PC-9 (cell line): ENCODE measurements at regions not wholly inside any gene's neighbourhood (a gene's known extent, or its start where the extent isn't known, plus 50 kb on each side); places are given as distances from the start of the nearest gene placed in this dataset.

ENCODE experiments used
- BruUV-seq: library from RNA; stranded (reverse); fragments of 400-500 nt; replicated peaks from 2 replicates; lab custom pipeline; 2021; lab: Mats Ljungman, UMichigan
- CTCF ChIA-PET: fragments of 300-600 bp; sonication (Branson Sonifier 250); formaldehyde crosslinking; loops from one replicate; lab custom pipeline; 2022; ENCODE audit warnings: antibody characterized with exemption; lab: Charles Lee
- POLR2A ChIA-PET: fragments of 300-600 bp; sonication (Branson Sonifier 250); formaldehyde crosslinking; loops from one replicate; lab custom pipeline; 2022; ENCODE audit warnings: antibody characterized with exemption; ENCODE audit not compliant: unreplicated experiment; lab: Charles Lee
- DNase-seq, 2 experiments: peaks; one replicate each; pipeline versions ENCODE4 v3.0.0 to v3.0.0-alpha.2; 2015 to 2022; ENCODE audit warnings: mixed read lengths in 1 of 2
- H2AFZ ChIP-seq: fragments of 200-600 bp; sonication (generic); 2 replicates; pipeline ENCODE4 v1.8.1; 2017; ENCODE audit warnings: antibody characterized with exemption
- H3F3A ChIP-seq: fragments of 200-600 bp; sonication (generic); 2 replicates; pipeline ENCODE4 v1.8.1; 2017; ENCODE audit warnings: antibody characterized with exemption, mild to moderate bottlenecking, low read depth; ENCODE audit not compliant: insufficient read depth
- H3K27ac ChIP-seq: fragments of 200-600 bp; sonication (generic); 2 replicates; pipeline ENCODE4 v1.6.1; 2016; ENCODE audit warnings: mixed run types
- H3K27me3 ChIP-seq: fragments of 200-600 bp; sonication (generic); 2 replicates; pipeline ENCODE4 v1.6.1; 2016; ENCODE audit warnings: low read depth, mixed run types; ENCODE audit not compliant: insufficient read depth
- H3K36me3 ChIP-seq: fragments of 200-600 bp; sonication (generic); 2 replicates; pipeline ENCODE4 v1.6.1; 2016; ENCODE audit warnings: low read depth, mixed run types
- H3K4me1 ChIP-seq: fragments of 200-600 bp; sonication (generic); replicated peaks from 2 replicates; pipeline ENCODE4 v1.6.1; 2016; ENCODE audit warnings: mixed run types; ENCODE audit not compliant: insufficient read depth
- H3K4me2 ChIP-seq: fragments of 200-600 bp; sonication (generic); 2 replicates; pipeline ENCODE4 v1.6.1; 2017; ENCODE audit warnings: mixed run types
- H3K4me3 ChIP-seq: fragments of 200-600 bp; sonication (generic); 2 replicates; pipeline ENCODE4 v1.6.1; 2016; ENCODE audit warnings: mixed run types
- H3K79me2 ChIP-seq: fragments of 200-600 bp; sonication (generic); 2 replicates; pipeline ENCODE4 v1.6.1; 2017; ENCODE audit warnings: low read depth, mixed run types
- H3K9me2 ChIP-seq: fragments of 200-600 bp; sonication (generic); 2 replicates; pipeline ENCODE4 v1.8.1; 2017; ENCODE audit warnings: mild to moderate bottlenecking; ENCODE audit not compliant: insufficient read depth
- H3K9me3 ChIP-seq: fragments of 200-600 bp; sonication (generic); 2 replicates; pipeline ENCODE4 v1.8.1; 2016; ENCODE audit warnings: low read depth; ENCODE audit not compliant: insufficient read depth
- H4K20me1 ChIP-seq: fragments of 200-600 bp; sonication (generic); 2 replicates; pipeline ENCODE4 v1.8.1; 2017; ENCODE audit not compliant: insufficient read depth
- EZH2 ChIP-seq: fragments of 200-600 bp; sonication (generic); IDR thresholded peaks from 2 replicates; pipeline ENCODE4 v1.8.0; 2017; ENCODE audit warnings: antibody characterized with exemption, low read depth
- intact Hi-C: fragments of 100-400 bp; cut with micrococcal nuclease; formaldehyde crosslinking; loops from one replicate; pipeline ENCODE4 v1.10.0; 2022; ENCODE audit not compliant: unreplicated experiment
- TF ChIP-seq, protein P1 (sequence below): fragments of 200-600 bp; sonication (generic); conservative IDR thresholded peaks from 2 replicates; pipeline ENCODE4 v1.6.1; 2017; ENCODE audit warnings: mixed run types, antibody characterized with exemption, mild to moderate bottlenecking, moderate library complexity

DNA sequence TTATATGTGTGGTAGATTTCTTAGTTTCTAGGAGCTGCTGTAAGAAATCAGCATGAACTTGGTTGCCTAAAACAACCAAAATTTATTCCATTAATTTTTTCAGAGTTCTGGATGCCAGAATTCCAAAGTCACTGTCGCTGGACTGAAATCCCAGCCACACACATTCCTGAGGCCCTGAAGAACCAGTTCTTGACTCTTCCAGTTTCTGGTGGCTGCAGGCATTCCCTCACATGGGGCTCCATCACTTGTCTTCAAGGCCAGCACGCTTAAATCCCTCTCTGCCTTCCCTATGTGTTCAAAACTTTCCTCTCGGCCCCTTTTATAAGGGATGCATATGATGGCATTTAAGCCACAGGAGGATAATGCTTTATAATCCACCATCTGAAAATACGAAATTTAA, 1237.5 kb upstream of the CDH9 start:
- no peaks in the 10 kb centered on the region for H3F3A ChIP-seq
- POLR2A ChIA-PET, result no interaction called here
- H3K4me2 ChIP-seq, result no peak overlapping the region
- H3K79me2 ChIP-seq, result no peaks in the 10 kb centered on the region
- H3K36me3 ChIP-seq, result no peaks in the 10 kb centered on the region
- no peaks in the 10 kb centered on the region for H3K27me3 ChIP-seq
- CTCF ChIA-PET, result no interaction called here
- no peaks in the 10 kb centered on the region for H4K20me1 ChIP-seq
- no TSS peak for BruUV-seq
- no peaks in the 10 kb centered on the region; the same call in 1 of the 2 replicates for H3K9me2 ChIP-seq
- no peaks in the 10 kb centered on the region for H3K9me3 ChIP-seq
- no peak overlapping the region for H2AFZ ChIP-seq
- H3K4me3 ChIP-seq, result no peak overlapping the region
- no peak for TF ChIP-seq EZH2
- TF ChIP-seq, protein P1, sequence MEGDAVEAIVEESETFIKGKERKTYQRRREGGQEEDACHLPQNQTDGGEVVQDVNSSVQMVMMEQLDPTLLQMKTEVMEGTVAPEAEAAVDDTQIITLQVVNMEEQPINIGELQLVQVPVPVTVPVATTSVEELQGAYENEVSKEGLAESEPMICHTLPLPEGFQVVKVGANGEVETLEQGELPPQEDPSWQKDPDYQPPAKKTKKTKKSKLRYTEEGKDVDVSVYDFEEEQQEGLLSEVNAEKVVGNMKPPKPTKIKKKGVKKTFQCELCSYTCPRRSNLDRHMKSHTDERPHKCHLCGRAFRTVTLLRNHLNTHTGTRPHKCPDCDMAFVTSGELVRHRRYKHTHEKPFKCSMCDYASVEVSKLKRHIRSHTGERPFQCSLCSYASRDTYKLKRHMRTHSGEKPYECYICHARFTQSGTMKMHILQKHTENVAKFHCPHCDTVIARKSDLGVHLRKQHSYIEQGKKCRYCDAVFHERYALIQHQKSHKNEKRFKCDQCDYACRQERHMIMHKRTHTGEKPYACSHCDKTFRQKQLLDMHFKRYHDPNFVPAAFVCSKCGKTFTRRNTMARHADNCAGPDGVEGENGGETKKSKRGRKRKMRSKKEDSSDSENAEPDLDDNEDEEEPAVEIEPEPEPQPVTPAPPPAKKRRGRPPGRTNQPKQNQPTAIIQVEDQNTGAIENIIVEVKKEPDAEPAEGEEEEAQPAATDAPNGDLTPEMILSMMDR, result no peak
- intact Hi-C loops, result no loop called here
- H3K4me1 ChIP-seq, result no peaks in the 10 kb centered on the region
- H3K27ac ChIP-seq, result no peak overlapping the region
- DNase-seq, result peak in 1 of 2 experiments; percentile 19

- Histone ChIP-seq H3K9me3 (no peaks in the 10 kb centered on the region), H2AFZ (no peak overlapping the region), H3K4me2 (no peak overlapping the region), H3K4me1 (no peaks in the 10 kb centered on the region), H3K27ac (no peak overlapping the region), H3K9me2 (no peaks in the 10 kb centered on the region; the same call in 1 of the 2 replicates), H3F3A (no peaks in the 10 kb centered on the region), H3K36me3 (no peaks in the 10 kb centered on the region), H3K27me3 (no peaks in the 10 kb centered on the region), H4K20me1 (no peaks in the 10 kb centered on the region), H3K4me3 (no peak overlapping the region), H3K79me2 (no peaks in the 10 kb centered on the region)
- ChIA-PET CTCF (no interaction called here), POLR2A (no interaction called here)
- no peak for DNase-seq
- TF ChIP-seq EZH2, result no peak
- TF ChIP-seq, protein P1, result no peak
- BruUV-seq, result no TSS peak
- intact Hi-C loops, result no loop called here
These were observed 1231.6 kb upstream of the CDH9 start for GRCh38 chr5:28269978-28270377.

DNA sequence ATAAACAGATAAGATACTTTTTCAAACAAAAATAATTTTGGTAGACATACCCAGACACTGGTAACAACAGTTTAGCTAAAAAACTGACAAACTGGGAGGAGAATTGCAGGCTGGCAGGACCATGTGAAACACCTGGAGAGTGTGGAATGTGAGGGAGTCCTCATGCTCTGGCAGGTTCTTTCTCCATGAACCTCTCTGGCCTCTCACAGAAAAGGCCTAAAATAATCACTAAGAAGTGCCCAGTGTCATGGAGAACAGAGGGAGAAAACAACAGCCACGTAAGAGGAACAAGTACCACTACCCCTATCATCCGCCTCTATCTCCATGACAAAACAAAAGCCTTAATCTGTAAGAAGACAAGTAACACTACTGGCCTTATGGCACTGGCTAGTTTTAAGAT, 1227.5 kb upstream of the CDH9 start:
- intact Hi-C loops, result no loop called here
- Histone ChIP-seq H3K79me2 (no peaks in the 10 kb centered on the region), H3K4me1 (no peaks in the 10 kb centered on the region), H3K27ac (no peak overlapping the region), H3K9me2 (no peaks in the 10 kb centered on the region), H2AFZ (no peak overlapping the region), H4K20me1 (no peaks in the 10 kb centered on the region), H3K4me2 (no peak overlapping the region), H3F3A (no peaks in the 10 kb centered on the region), H3K4me3 (no peak overlapping the region), H3K36me3 (no peaks in the 10 kb centered on the region), H3K9me3 (no peaks in the 10 kb centered on the region), H3K27me3 (no peaks in the 10 kb centered on the region)
- DNase-seq, result no peak
- CTCF ChIA-PET, result no interaction called here
- BruUV-seq, result no TSS peak
- TF ChIP-seq, protein P1, result no peak
- TF ChIP-seq EZH2, result no peak
- POLR2A ChIA-PET, result no interaction called here
